Activated B cell treated with CpG ODN at 0.5 μM for 24 hours (primary cell): ENCODE measurements at regions not wholly inside any gene's neighbourhood (a gene's known extent, or its start where the extent isn't known, plus 50 kb on each side); places are given as distances from the start of the nearest gene placed in this dataset.

Experiments
- ATAC-seq: fragments of 200-7000 bp; cut with Tn5 transposase; one replicate; pipeline ENCODE4 v1.10.0; 2021; ENCODE audit warnings: low read depth, mild to moderate bottlenecking, moderate library complexity
- CTCF ChIA-PET: fragments of 350-600 bp; sonication (Branson Sonifier 250); formaldehyde crosslinking; loops from one replicate; lab custom pipeline; 2021; ENCODE audit warnings: antibody characterized with exemption; lab: Charles Lee
- POLR2A ChIA-PET: fragments of 350-600 bp; sonication (Branson Sonifier 250); formaldehyde crosslinking; loops from one replicate; lab custom pipeline; 2021; ENCODE audit warnings: antibody characterized with exemption; lab: Charles Lee
- DNase-seq: peaks from one replicate; pipeline ENCODE4 v3.0.0; 2022
- H3K27ac Mint-ChIP-seq: one replicate; pipeline ENCODE4 v1.8.0; 2020; ENCODE audit warnings: mixed read lengths
- H3K27me3 Mint-ChIP-seq: one replicate; pipeline ENCODE4 v1.8.0; 2021; ENCODE audit warnings: mixed read lengths
- H3K36me3 Mint-ChIP-seq: one replicate; pipeline ENCODE4 v1.8.0; 2021; ENCODE audit warnings: low read depth, mixed read lengths
- H3K4me1 Mint-ChIP-seq: one replicate; pipeline ENCODE4 v1.8.0; 2021; ENCODE audit warnings: mixed read lengths
- H3K4me3 Mint-ChIP-seq: one replicate; pipeline ENCODE4 v1.8.0; 2020; ENCODE audit warnings: mild to moderate bottlenecking, mixed read lengths
- H3K9me3 Mint-ChIP-seq: one replicate; pipeline ENCODE4 v1.8.0; 2020; ENCODE audit warnings: mixed read lengths
- intact Hi-C: fragments of 100-400 bp; cut with micrococcal nuclease; formaldehyde crosslinking; loops from one replicate; pipeline ENCODE4 v1.15.1; 2024
- TF ChIP-seq, protein P1 (sequence below): fragments of 200-600 bp; IDR thresholded peaks from one replicate; pipeline ENCODE4 v1.8.0; 2022; ENCODE audit warnings: antibody characterized with exemption, mild to moderate bottlenecking

DNA sequence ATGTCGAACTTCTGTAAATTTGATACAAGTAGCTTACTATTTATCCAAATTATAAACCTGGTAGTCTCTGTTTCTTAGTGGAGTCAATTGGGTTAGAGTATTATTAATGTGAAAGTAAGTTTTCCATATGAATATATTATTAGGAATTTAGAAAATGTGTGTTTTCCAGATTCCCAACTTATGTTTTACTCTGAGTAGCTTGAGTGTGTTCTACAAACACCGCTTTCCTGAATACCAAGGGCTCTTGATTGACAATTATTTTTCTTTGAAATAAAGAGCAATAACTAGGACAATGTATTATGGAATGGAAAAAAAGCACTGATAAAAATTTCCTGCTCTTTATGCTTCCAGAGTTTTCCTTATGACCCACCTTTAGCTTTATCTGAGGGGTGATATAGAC lies 233.6 kb downstream of the POSTN start:
- CTCF ChIA-PET = no interaction called here
- TF ChIP-seq, protein P1, sequence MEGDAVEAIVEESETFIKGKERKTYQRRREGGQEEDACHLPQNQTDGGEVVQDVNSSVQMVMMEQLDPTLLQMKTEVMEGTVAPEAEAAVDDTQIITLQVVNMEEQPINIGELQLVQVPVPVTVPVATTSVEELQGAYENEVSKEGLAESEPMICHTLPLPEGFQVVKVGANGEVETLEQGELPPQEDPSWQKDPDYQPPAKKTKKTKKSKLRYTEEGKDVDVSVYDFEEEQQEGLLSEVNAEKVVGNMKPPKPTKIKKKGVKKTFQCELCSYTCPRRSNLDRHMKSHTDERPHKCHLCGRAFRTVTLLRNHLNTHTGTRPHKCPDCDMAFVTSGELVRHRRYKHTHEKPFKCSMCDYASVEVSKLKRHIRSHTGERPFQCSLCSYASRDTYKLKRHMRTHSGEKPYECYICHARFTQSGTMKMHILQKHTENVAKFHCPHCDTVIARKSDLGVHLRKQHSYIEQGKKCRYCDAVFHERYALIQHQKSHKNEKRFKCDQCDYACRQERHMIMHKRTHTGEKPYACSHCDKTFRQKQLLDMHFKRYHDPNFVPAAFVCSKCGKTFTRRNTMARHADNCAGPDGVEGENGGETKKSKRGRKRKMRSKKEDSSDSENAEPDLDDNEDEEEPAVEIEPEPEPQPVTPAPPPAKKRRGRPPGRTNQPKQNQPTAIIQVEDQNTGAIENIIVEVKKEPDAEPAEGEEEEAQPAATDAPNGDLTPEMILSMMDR = no peak
- H3K36me3 Mint-ChIP-seq = no peaks in the 10 kb centered on the region
- no peak for ATAC-seq
- H3K4me3 Mint-ChIP-seq = no peak overlapping the region
- no peaks in the 10 kb centered on the region for H3K27me3 Mint-ChIP-seq
- H3K9me3 Mint-ChIP-seq = no peaks in the 10 kb centered on the region
- intact Hi-C loops = no loop called here
- no peaks in the 10 kb centered on the region for H3K4me1 Mint-ChIP-seq
- H3K27ac Mint-ChIP-seq = no peak overlapping the region
- POLR2A ChIA-PET = no interaction called here
- DNase-seq = no peak

DNA sequence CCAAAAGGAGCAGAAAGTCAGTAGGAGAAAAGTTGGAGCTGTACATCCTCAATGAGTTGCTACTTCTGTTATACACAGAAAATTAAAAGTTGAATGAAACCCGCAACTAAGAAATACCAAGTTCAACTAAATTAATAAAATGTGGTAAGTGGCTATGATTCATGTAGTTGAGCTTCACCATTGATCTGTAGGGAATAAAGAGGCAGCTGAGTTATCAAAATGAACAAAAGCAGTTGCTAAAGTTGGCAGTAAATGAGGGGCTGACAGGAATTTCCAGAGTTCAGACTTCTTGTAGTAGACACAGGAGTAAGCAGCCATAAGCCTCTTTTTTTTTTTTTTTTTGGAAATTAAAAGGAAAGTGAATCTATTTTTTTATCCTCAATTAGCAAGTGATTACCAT lies 234.6 kb downstream of the POSTN start:
- no peak overlapping the region for H3K27ac Mint-ChIP-seq
- H3K36me3 Mint-ChIP-seq = no peaks in the 10 kb centered on the region
- H3K9me3 Mint-ChIP-seq = no peaks in the 10 kb centered on the region
- DNase-seq (no peak), ATAC-seq (no peak)
- CTCF ChIA-PET = no interaction called here
- TF ChIP-seq, protein P1 = no peak
- H3K4me1 Mint-ChIP-seq = no peaks in the 10 kb centered on the region
- no peaks in the 10 kb centered on the region for H3K27me3 Mint-ChIP-seq
- no peak overlapping the region for H3K4me3 Mint-ChIP-seq
- intact Hi-C loops = no loop called here
- POLR2A ChIA-PET = no interaction called here

DNA sequence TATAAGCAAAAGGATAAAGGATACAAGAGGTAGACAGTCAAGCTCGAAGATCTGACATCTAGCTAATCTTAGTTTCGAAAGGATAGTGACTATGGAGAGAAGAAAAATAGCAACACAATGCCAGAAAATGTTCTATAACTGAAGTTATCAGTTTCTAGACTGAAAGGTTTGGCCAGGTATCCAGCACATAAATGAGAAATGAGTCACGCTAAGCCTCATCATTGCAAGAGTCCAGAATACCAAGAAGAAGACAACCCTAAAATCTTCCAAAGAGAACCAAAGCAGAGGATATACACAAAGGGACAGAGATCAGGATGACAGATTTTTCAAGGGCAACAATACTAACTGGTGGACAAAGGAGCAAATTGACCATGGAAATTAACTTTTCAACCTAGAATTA lies 237.0 kb downstream of the POSTN start:
- Mint-ChIP-seq H3K4me1 (no peaks in the 10 kb centered on the region), H3K9me3 (peaks cover 2% of the 10 kb centered on the region), H3K27ac (no peak overlapping the region), H3K36me3 (no peaks in the 10 kb centered on the region), H3K4me3 (no peak overlapping the region), H3K27me3 (no peaks in the 10 kb centered on the region)
- TF ChIP-seq, protein P1 = no peak
- ChIA-PET CTCF (no interaction called here), POLR2A (no interaction called here)
- DNase-seq (no peak), ATAC-seq (no peak)
- intact Hi-C loops = no loop called here

DNA sequence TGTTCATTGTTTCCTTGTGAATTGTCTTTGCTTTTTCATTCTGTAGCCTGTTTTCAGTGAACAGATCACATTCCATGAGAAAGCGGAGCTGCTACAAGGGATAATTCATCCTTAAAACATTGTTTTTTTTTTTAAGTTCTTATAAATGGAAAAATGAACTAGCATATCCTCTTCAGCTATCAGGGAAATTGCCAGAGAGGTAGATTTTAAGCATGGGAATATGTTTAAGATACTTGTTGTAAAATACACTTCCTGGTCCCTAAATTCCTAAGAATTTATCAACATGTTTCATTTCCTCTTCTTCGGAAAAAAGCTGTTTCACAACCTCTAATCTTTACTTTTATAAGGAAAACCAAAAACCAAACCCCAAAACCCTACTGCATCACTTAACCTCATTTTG lies 238.0 kb downstream of the POSTN start:
- Mint-ChIP-seq H3K27ac (no peak overlapping the region), H3K36me3 (no peaks in the 10 kb centered on the region), H3K27me3 (no peaks in the 10 kb centered on the region), H3K9me3 (peaks cover 2% of the 10 kb centered on the region), H3K4me1 (no peaks in the 10 kb centered on the region), H3K4me3 (no peak overlapping the region)
- POLR2A ChIA-PET = no interaction called here
- intact Hi-C loops = no loop called here
- no peak for DNase-seq
- TF ChIP-seq, protein P1 = no peak
- ATAC-seq = no peak
- CTCF ChIA-PET = no interaction called here

DNA sequence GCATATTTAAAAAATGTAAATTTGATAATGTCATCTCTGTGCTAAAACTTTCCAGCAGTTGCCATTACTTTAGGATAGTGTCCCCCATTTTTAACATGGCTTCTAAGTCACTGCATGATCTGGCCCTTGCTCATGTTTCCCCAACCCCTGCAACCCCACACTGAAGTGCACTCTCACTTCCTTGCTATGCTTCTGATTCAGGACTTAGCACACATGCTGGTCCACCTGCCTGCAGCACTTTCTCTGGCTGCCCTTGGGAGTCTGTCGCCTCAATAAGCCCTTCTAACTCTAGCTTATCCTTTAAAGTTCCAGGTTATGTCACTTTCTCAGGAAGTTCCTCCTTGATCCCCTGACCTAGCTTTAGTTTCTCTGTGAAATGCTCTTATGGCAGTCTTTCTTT lies 241.0 kb downstream of the POSTN start:
- no peak for ATAC-seq
- ChIA-PET CTCF (no interaction called here), POLR2A (no interaction called here)
- H3K27ac Mint-ChIP-seq = no peak overlapping the region
- DNase-seq = no peak
- peaks cover 2% of the 10 kb centered on the region for H3K9me3 Mint-ChIP-seq
- no peaks in the 10 kb centered on the region for H3K4me1 Mint-ChIP-seq
- H3K36me3 Mint-ChIP-seq = no peaks in the 10 kb centered on the region
- no peaks in the 10 kb centered on the region for H3K27me3 Mint-ChIP-seq
- TF ChIP-seq, protein P1 = no peak
- intact Hi-C loops = no loop called here
- no peak overlapping the region for H3K4me3 Mint-ChIP-seq
